ENCODE measurements at regions not wholly inside any gene's neighbourhood (a gene's known extent, or its start where the extent isn't known, plus 50 kb on each side); places are given as distances from the start of the nearest gene placed in this dataset.

DNA sequence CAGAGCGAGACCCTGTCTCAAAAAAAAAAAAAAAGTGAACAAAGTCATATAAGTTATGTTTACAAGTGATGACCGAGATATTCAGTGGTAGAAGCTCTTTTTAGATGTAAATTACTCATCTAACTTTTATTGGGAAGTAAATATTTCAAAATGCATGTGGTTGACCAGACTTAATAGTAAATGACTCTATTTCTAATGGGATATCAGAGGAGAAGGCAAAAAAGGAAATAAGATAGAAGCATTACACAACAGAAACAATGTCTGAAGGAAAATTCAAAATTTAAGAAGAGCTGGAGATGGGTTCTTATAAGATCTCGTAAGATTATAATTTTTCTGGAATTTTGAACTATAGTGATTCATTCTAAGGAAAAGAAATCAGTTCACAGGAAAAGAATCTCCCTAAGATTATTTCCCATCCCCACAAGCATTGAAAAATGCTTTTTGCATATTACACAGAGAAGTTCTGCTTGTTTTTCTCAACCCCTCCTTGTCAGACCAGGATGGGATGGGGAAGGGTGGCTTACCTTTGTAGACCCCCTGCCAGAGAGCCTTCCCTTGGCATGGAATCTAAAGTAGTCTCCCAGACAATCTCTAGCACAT is 63.1 kb upstream of the STK38L start:
- DNase-seq, result no peak

GRCh38 chr12:27183342-27183741 is 60.7 kb upstream of the STK38L start:
- no peak for DNase-seq

DNA sequence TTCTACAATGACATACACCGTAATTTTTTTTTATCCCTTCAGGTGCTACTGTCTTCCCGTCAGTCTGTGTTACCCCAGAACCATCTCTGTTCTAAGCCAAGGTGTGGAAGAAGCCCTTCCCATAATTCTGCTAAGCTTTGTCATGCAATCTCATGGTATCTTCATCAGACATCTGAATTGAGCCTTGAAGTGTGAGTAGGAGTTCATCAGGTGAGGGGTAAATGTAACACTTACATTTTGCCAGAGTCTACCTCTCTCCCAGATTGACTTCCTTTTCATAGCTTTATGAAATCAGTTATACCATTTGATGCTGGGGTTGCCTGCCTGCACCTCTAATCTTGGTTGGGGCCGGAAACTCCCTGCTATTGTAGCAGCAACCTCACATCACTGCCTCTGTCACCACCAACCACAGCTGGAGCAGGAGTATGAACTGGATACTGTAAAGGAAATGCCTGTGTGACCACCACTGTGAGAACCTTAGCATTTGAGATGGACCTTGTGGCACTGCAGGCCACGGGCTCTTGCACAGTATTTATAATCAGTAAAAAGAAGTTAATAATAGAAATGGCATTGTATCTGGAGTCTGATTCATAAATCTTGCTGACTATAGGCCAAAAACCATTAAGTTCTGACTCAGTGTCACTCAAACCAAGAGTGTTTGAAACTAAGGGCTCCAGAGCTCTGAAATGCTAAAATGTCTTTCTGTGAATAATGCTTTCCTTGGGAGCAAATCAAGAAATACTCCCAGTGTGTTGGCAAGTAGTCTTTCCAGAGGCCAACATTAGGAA is 58.7 kb upstream of the STK38L start:
- no peak for DNase-seq

- no peak for DNase-seq
These were observed 57.9 kb upstream of the STK38L start for GRCh38 chr12:27186022-27186839.

DNA sequence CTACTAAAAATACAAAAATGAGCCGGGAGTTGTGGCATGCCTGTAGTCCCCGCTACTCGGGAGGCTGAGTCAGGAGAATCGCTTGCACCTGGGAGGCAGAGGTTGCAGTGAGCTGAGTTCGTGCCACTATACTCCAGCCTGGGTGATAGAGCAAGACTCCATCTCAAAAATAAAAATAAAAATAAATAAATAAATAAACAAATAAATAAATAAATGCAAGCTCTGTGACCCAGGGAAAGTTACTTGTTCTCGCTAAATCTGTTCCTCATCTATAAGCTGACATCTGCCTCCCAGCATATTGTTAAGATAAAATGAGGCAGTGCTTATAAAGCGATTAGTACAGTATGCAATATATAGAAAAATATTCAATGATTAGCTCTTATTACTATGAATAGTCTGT is 56.4 kb upstream of the STK38L start:
- DNase-seq, result no peak

- no peak for DNase-seq
These were observed 53.3 kb upstream of the STK38L start for GRCh38 chr12:27190761-27191160.

- DNase-seq, result no peak
These were observed 52.6 kb upstream of the STK38L start for GRCh38 chr12:27191531-27191930.

GRCh38 chr12:27192118-27192802 is 51.8 kb upstream of the STK38L start:
- DNase-seq, result no peak

DNA sequence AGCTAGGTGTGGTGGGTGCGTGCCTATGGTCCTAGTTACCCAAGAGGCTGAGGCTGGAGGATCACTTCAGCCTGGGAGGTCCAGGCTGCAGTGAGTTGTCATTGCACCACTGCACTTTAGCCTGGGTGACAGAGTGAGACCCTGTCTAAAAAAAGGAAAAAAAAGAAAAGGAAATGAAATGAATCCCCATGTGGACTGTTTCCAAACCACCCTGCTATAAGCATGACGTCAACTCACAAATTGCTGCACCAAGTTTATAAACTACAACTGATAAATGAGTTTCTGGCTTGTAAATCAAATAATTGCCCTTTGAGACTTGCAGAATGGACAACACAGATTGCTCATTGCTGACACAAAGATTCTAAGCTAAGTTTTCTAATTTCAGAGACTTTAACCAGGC is 51.0 kb upstream of the STK38L start:
- no peak for DNase-seq

GRCh38 chr12:27193854-27194544 is 50.1 kb upstream of the STK38L start:
- no peak for DNase-seq
